DMS 273 (cell line): ENCODE measurements at regions not wholly inside any gene's neighbourhood (a gene's known extent, or its start where the extent isn't known, plus 50 kb on each side); places are given as distances from the start of the nearest gene placed in this dataset.
"Not testable (repeated sequence)": the region's sequence is repeated elsewhere in the genome, so short reads cannot be mapped to it uniquely, and the experiment has no call there.

Experiments
- DNase-seq: peaks from one replicate; lab custom pipeline; 2025; ENCODE audit not compliant: unreplicated experiment; lab: John Stamatoyannopoulos, UW

- DNase-seq = peak; percentile 51
These were observed 449.7 kb downstream of the BTG1 start for GRCh38 chr12:91695964-91696363.

- not testable (repeated sequence) for DNase-seq
These were observed 450.2 kb downstream of the BTG1 start for GRCh38 chr12:91695406-91695805.

- no peak for DNase-seq
These were observed 455.1 kb downstream of the BTG1 start for GRCh38 chr12:91690531-91690930.

GRCh38 chr12:91687052-91688017 lies 458.3 kb downstream of the BTG1 start:
- DNase-seq = no peak

GRCh38 chr12:91685917-91686316 lies 459.7 kb downstream of the BTG1 start:
- DNase-seq = no peak

GRCh38 chr12:91681751-91682150 lies 463.9 kb downstream of the BTG1 start:
- DNase-seq = no peak

- DNase-seq = no peak
These were observed 464.8 kb downstream of the BTG1 start for GRCh38 chr12:91680864-91681263.

- DNase-seq = no peak
These were observed 468.1 kb downstream of the BTG1 start for GRCh38 chr12:91677556-91677955.

GRCh38 chr12:91675401-91675800 lies 470.2 kb downstream of the BTG1 start:
- no peak for DNase-seq

GRCh38 chr12:91672130-91672529 lies 473.5 kb downstream of the BTG1 start:
- DNase-seq = no peak

- no peak for DNase-seq
These were observed 478.0 kb downstream of the BTG1 start for GRCh38 chr12:91667694-91668093.

GRCh38 chr12:91663744-91664143 lies 481.1 kb upstream of the DCN start:
- no peak for DNase-seq

- DNase-seq = peak; percentile 3
These were observed 480.7 kb upstream of the DCN start for GRCh38 chr12:91663310-91663709.

GRCh38 chr12:91662021-91662420 lies 479.4 kb upstream of the DCN start:
- DNase-seq = no peak

- DNase-seq = no peak
These were observed 474.4 kb upstream of the DCN start for GRCh38 chr12:91657032-91657431.

- DNase-seq = no peak
These were observed 473.3 kb upstream of the DCN start for GRCh38 chr12:91655966-91656365.

- DNase-seq = no peak
These were observed 471.5 kb upstream of the DCN start for GRCh38 chr12:91654087-91654486.

GRCh38 chr12:91651728-91652127 lies 469.1 kb upstream of the DCN start:
- no peak for DNase-seq

GRCh38 chr12:91643763-91644162 lies 461.1 kb upstream of the DCN start:
- no peak for DNase-seq

GRCh38 chr12:91640021-91640420 lies 457.4 kb upstream of the DCN start:
- DNase-seq = no peak

GRCh38 chr12:91639327-91639726 lies 456.7 kb upstream of the DCN start:
- DNase-seq = no peak

- DNase-seq = no peak
These were observed 455.4 kb upstream of the DCN start for GRCh38 chr12:91637789-91638624.
